K562 (cell line): ENCODE measurements at regions not wholly inside any gene's neighbourhood (a gene's known extent, or its start where the extent isn't known, plus 50 kb on each side); places are given as distances from the start of the nearest gene placed in this dataset.

Experiments
- ATAC-seq: fragments of 200-7000 bp; cut with Tn5 transposase; 3 replicates; pipeline ENCODE4 v1.9.1; 2020; ENCODE audit warnings: moderate library complexity
- BruUV-seq: library from RNA; stranded (reverse); fragments of 400-500 nt; replicated peaks from 2 replicates; lab custom pipeline; 2021; lab: Mats Ljungman, UMichigan
- CTCF ChIA-PET: fragments of 300-600 bp; formaldehyde crosslinking; extraction: SDS; loops from one replicate; lab custom pipeline; 2021; ENCODE audit warnings: low intra/inter-chr PET ratio; lab: Yijun Ruan, JAX
- POLR2A ChIA-PET: fragments of 300-600, 350-650 bp; sonication (Branson Sonifier 250); formaldehyde crosslinking; extraction: SDS; loops from one replicate; lab custom pipeline; 2021; ENCODE audit warnings: antibody characterized with exemption, inconsistent platforms; lab: Yijun Ruan, JAX
- DNase-seq, 4 experiments: peaks; one replicate each; pipeline versions ENCODE4 v3.0.0 to v3.0.0-alpha.2; 2011 to 2018; ENCODE audit warnings: low spot score in 3 of 4, mixed read lengths in 3 of 4; ENCODE audit errors: extremely low read depth in 1 of 4
- FAIRE-seq: peaks from 2 replicates; lab custom pipeline; 2011; peaks lifted over from hg19 to GRCh38; lab: Jason Lieb, UNC
- H2AFZ ChIP-seq: 2 replicates; pipeline ENCODE4 v1.6.0; 2011; ENCODE audit warnings: low read depth, low read length, control low read depth, inconsistent platforms
- H3K27ac ChIP-seq: fragments of 200-600 bp; 3 replicates; pipeline ENCODE4 v1.8.0; 2011; ENCODE audit warnings: low read depth, mild to moderate bottlenecking, control low read depth, inconsistent platforms, low read length, moderate library complexity, mixed read lengths; ENCODE audit errors: extremely low read depth
- H3K27me3 ChIP-seq, 2 experiments: fragments of 300-600 bp in 1 of 2; 2 replicates in 1 of 2; 3 replicates in 1 of 2; pipeline versions ENCODE4 v1.6.0 to v1.8.0; 2011; ENCODE audit warnings: inconsistent platforms in 2 of 2, low read length in 2 of 2, mild to moderate bottlenecking in 1 of 2, mixed read lengths in 1 of 2, moderate library complexity in 1 of 2; ENCODE audit not compliant: control insufficient read depth in 2 of 2, insufficient read depth in 2 of 2
- H3K36me3 ChIP-seq: fragments of 300-600 bp; 3 replicates; pipeline ENCODE4 v1.8.0; 2011; ENCODE audit warnings: mild to moderate bottlenecking, low read length, inconsistent platforms; ENCODE audit not compliant: control insufficient read depth, insufficient read depth
- H3K4me1 ChIP-seq, 2 experiments: fragments of 200-600 bp in 1 of 2; replicated peaks in 1 of 2; 2 replicates in 1 of 2; 3 replicates in 1 of 2; pipeline versions ENCODE4 v1.5.1 to v1.8.0; 2011; ENCODE audit warnings: inconsistent platforms in 2 of 2, low read length in 2 of 2, mild to moderate bottlenecking in 1 of 2, mixed read lengths in 1 of 2, moderate library complexity in 1 of 2; ENCODE audit not compliant: control insufficient read depth in 2 of 2, insufficient read depth in 2 of 2
- H3K4me2 ChIP-seq: 2 replicates; pipeline ENCODE4 v1.6.1; 2011; ENCODE audit warnings: low read length, control low read depth, inconsistent platforms, mixed read lengths; ENCODE audit not compliant: insufficient read depth
- H3K4me3 ChIP-seq: fragments of 200-600 bp; sonication (generic), shearing (Covaris generic); 2 replicates; pipeline ENCODE4 v1.5.1; 2016; ENCODE audit warnings: control low read depth, inconsistent platforms
- H3K79me2 ChIP-seq: fragments of 200-600 bp; 3 replicates; pipeline ENCODE4 v1.8.0; 2011; ENCODE audit warnings: low read length, inconsistent platforms; ENCODE audit not compliant: control insufficient read depth, insufficient read depth
- H3K9ac ChIP-seq, 2 experiments: 2 replicates each; pipeline versions ENCODE4 v1.6.0 to v1.6.1; 2011; ENCODE audit warnings: low read depth in 2 of 2, low read length in 2 of 2, control low read depth in 1 of 2, inconsistent platforms in 1 of 2, mild to moderate bottlenecking in 1 of 2, mixed read lengths in 1 of 2; ENCODE audit not compliant: insufficient read depth in 1 of 2
- H3K9me1 ChIP-seq: one replicate; pipeline ENCODE4 v1.6.0; 2011; ENCODE audit warnings: inconsistent platforms, mild to moderate bottlenecking, low read length, moderate library complexity; ENCODE audit not compliant: control insufficient read depth, insufficient read depth
- H3K9me3 ChIP-seq: replicated peaks from 2 replicates; pipeline ENCODE4 v1.5.1; 2011; ENCODE audit warnings: low read depth, low read length, inconsistent platforms; ENCODE audit not compliant: control insufficient read depth, insufficient read depth
- H4K20me1 ChIP-seq: replicated peaks from 2 replicates; pipeline ENCODE4 v1.6.1; 2011; ENCODE audit warnings: low read length, inconsistent platforms, mixed read lengths; ENCODE audit not compliant: control insufficient read depth, insufficient read depth
- CHD2 ChIP-seq: IDR thresholded peaks from 2 replicates; pipeline ENCODE4 v1.6.1; 2011; ENCODE audit warnings: low read depth, low read length
- ETV5 ChIP-seq: sonication (generic); formaldehyde crosslinking; IDR thresholded peaks from 2 replicates; pipeline ENCODE4 v1.4.0; 2020; ENCODE audit warnings: low read depth, mild to moderate bottlenecking, missing genetic modification reagents
- MAFF ChIP-seq: IDR thresholded peaks from 2 replicates; pipeline ENCODE4 v1.6.1; 2012; ENCODE audit warnings: low read length, improper control_type of control experiment
- PTTG1 ChIP-seq: fragments of 450-650 bp; IDR thresholded peaks from 2 replicates; pipeline ENCODE4 v1.6.1; 2016; ENCODE audit warnings: low read depth, mild to moderate bottlenecking, missing genetic modification characterization, missing compliant biosample characterization
- TBL1XR1 ChIP-seq, 2 experiments: IDR thresholded peaks; 2 replicates each; pipeline ENCODE4 v1.6.1; 2012; ENCODE audit warnings: improper control_type of control experiment in 2 of 2, low read length in 2 of 2, mild to moderate bottlenecking in 1 of 2
- YBX1 ChIP-seq: fragments of 450-650 bp; IDR thresholded peaks from 2 replicates; pipeline ENCODE4 v1.7.1; 2016; ENCODE audit warnings: mild to moderate bottlenecking
- ZFP30 ChIP-seq: fragments of 250-450 bp; sonication (Bioruptor Pico); IDR thresholded peaks from 2 replicates; pipeline ENCODE4 v1.8.0; 2022; ENCODE audit warnings: moderate library complexity, mild to moderate bottlenecking, inconsistent platforms, borderline replicate concordance
- ZNF316 ChIP-seq: fragments of 450-650 bp; IDR thresholded peaks from 2 replicates; pipeline ENCODE4 v1.6.1; 2016
- ZNF561 ChIP-seq: fragments of 450-650 bp; formaldehyde crosslinking; conservative IDR thresholded peaks from 2 replicates; pipeline ENCODE4 v1.4.0; 2020; ENCODE audit warnings: mild to moderate bottlenecking, moderate library complexity
- WGBS: fragments of 100-300 bp; shearing (Covaris generic); methylation state at CpG from one replicate; pipeline ENCODE4 v1.1.6; 2016; ENCODE audit warnings: low coverage, mixed read lengths; ENCODE audit not compliant: insufficient coverage; ENCODE audit errors: missing lambda C conversion rate; 5-methylcytosine and 5-hydroxymethylcytosine counted together
- in situ Hi-C: fragments of 300-500 bp; cut with MboI; formaldehyde crosslinking; loops from 4 replicates; pipeline ENCODE4 v1.15.0; 2018; ENCODE audit warnings: inconsistent platforms, mixed read lengths
- intact Hi-C: fragments of 100-400 bp; cut with micrococcal nuclease; formaldehyde crosslinking; loops from 2 replicates; pipeline ENCODE4 v1.14.2; 2022
- TF ChIP-seq, protein P1 (sequence below): fragments of 450-650 bp; IDR thresholded peaks from 2 replicates; pipeline ENCODE4 v1.6.1; 2016; ENCODE audit warnings: low read depth, mild to moderate bottlenecking, moderate library complexity
- TF ChIP-seq, protein P2 (sequence below): fragments of 250-450 bp; sonication (Bioruptor Pico); IDR thresholded peaks from 2 replicates; pipeline ENCODE4 v1.8.0; 2021; ENCODE audit warnings: moderate library complexity, mild to moderate bottlenecking, inconsistent platforms
- TF ChIP-seq, protein P3 (sequence below): sonication (generic); IDR thresholded peaks from 2 replicates; pipeline ENCODE4 v1.6.1; 2016
- TF ChIP-seq, protein P4 (sequence below): fragments of 450-650 bp; formaldehyde crosslinking; conservative IDR thresholded peaks from 2 replicates; pipeline ENCODE4 v1.4.0; 2022; ENCODE audit warnings: mild to moderate bottlenecking, missing genetic modification characterization

DNA sequence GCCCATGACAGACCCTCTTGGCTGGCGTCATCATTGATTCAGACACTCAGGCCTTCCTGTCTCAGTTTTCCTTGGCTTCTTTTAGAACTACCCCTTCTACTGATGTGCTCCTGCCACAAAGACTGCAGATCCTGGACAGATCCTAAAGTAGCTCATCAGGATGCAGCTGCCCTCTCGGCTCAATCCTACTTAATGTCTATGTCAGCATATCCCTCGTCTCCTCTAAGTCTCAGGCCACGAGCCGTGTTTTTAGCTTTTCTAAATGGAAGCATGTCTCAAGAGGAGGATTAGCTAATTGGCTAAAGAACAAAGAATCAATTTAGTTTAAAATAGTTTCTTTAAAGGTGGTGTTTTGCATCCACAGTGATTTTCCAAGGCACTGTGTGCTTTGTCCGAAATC is 447.7 kb downstream of the STIM2 start:
- Histone ChIP-seq H3K79me2 (no peaks in the 10 kb centered on the region), H3K4me2 (no peak overlapping the region), H3K9ac (no peak overlapping the region), H3K27ac (no peak overlapping the region), H3K27me3 (no peaks in the 10 kb centered on the region), H3K36me3 (no peaks in the 10 kb centered on the region), H3K9me3 (no peaks in the 10 kb centered on the region), H2AFZ (no peak overlapping the region), H3K4me3 (no peak overlapping the region), H3K4me1 (no peaks in the 10 kb centered on the region), H3K9me1 (no peaks in the 10 kb centered on the region), H4K20me1 (no peaks in the 10 kb centered on the region)
- TF ChIP-seq, protein P1, sequence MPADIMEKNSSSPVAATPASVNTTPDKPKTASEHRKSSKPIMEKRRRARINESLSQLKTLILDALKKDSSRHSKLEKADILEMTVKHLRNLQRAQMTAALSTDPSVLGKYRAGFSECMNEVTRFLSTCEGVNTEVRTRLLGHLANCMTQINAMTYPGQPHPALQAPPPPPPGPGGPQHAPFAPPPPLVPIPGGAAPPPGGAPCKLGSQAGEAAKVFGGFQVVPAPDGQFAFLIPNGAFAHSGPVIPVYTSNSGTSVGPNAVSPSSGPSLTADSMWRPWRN = no peak
- TF ChIP-seq ZNF316 (0 out of 2 replicates have a peak, but pooled peaks have one; percentile 24), MAFF (0 out of 2 replicates have a peak, but pooled peaks have one; percentile 20), ETV5 (CRISPR knock-in tag) (no peak), TBL1XR1 (IDR thresholded peaks at IDR 0.05; ENCODE audit: low read length in 2 of 2) (no peak), ZNF561 (CRISPR knock-in tag) (no peak)
- DNase-seq (no peak), ATAC-seq (no peak), FAIRE-seq (no peak)
- ChIA-PET CTCF (no interaction called here), POLR2A (no interaction called here)
- intact Hi-C loops = no loop called here
- BruUV-seq = no TSS peak
- in situ Hi-C loops = no loop called here
- WGBS = 2% methylated on average over 6 of the region's 6 CpGs

DNA sequence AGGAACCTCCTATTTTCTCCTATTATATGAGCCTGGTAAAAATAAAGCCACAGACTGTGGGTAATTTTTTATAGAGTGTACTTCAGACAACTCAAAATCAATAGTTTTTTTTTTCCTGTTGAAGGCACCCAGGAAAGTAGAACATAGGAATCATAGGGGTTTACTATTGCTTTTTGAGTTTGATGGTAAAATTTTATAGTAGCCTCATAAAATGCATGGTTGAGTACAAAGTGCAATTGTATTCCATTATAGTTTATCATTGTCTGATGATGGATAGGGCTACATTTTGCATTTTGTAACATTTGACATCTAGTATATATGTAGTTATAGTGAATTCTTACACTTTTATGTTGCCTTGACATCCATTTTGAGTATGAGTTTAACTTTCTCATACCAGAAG is 455.0 kb downstream of the STIM2 start:
- no peaks in the 10 kb centered on the region for H3K79me2 ChIP-seq
- FAIRE-seq (no peak), DNase-seq (no peak), ATAC-seq (no peak)
- H3K4me3 ChIP-seq = no peak overlapping the region
- no peak overlapping the region for H2AFZ ChIP-seq
- no peak overlapping the region for H3K27ac ChIP-seq
- intact Hi-C loops = no loop called here
- H3K9me3 ChIP-seq = no peaks in the 10 kb centered on the region
- no peaks in the 10 kb centered on the region for H3K36me3 ChIP-seq
- BruUV-seq = no TSS peak
- POLR2A ChIA-PET = no interaction called here
- in situ Hi-C loops = no loop called here
- no peaks in the 10 kb centered on the region for H3K27me3 ChIP-seq
- H3K9ac ChIP-seq = no peak overlapping the region
- CTCF ChIA-PET = no interaction called here
- no peaks in the 10 kb centered on the region for H4K20me1 ChIP-seq
- H3K4me1 ChIP-seq = no peaks in the 10 kb centered on the region
- no peaks in the 10 kb centered on the region for H3K9me1 ChIP-seq
- no peak overlapping the region for H3K4me2 ChIP-seq
- TF ChIP-seq, protein P2, sequence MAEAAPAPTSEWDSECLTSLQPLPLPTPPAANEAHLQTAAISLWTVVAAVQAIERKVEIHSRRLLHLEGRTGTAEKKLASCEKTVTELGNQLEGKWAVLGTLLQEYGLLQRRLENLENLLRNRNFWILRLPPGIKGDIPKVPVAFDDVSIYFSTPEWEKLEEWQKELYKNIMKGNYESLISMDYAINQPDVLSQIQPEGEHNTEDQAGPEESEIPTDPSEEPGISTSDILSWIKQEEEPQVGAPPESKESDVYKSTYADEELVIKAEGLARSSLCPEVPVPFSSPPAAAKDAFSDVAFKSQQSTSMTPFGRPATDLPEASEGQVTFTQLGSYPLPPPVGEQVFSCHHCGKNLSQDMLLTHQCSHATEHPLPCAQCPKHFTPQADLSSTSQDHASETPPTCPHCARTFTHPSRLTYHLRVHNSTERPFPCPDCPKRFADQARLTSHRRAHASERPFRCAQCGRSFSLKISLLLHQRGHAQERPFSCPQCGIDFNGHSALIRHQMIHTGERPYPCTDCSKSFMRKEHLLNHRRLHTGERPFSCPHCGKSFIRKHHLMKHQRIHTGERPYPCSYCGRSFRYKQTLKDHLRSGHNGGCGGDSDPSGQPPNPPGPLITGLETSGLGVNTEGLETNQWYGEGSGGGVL (CRISPR knock-in tag) = no peak
- no peak for TF ChIP-seq CHD2
- no peak for TF ChIP-seq PTTG1 (tag)
- no peak for TF ChIP-seq YBX1
- TF ChIP-seq ZFP30 (CRISPR knock-in tag) = no peak
- TF ChIP-seq, protein P3, sequence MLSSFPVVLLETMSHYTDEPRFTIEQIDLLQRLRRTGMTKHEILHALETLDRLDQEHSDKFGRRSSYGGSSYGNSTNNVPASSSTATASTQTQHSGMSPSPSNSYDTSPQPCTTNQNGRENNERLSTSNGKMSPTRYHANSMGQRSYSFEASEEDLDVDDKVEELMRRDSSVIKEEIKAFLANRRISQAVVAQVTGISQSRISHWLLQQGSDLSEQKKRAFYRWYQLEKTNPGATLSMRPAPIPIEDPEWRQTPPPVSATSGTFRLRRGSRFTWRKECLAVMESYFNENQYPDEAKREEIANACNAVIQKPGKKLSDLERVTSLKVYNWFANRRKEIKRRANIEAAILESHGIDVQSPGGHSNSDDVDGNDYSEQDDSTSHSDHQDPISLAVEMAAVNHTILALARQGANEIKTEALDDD = no peak
- no peak for TF ChIP-seq ETV5 (CRISPR knock-in tag)
- TF ChIP-seq, protein P4, sequence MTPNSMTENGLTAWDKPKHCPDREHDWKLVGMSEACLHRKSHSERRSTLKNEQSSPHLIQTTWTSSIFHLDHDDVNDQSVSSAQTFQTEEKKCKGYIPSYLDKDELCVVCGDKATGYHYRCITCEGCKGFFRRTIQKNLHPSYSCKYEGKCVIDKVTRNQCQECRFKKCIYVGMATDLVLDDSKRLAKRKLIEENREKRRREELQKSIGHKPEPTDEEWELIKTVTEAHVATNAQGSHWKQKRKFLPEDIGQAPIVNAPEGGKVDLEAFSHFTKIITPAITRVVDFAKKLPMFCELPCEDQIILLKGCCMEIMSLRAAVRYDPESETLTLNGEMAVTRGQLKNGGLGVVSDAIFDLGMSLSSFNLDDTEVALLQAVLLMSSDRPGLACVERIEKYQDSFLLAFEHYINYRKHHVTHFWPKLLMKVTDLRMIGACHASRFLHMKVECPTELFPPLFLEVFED = no peak
